ENCODE measurements at regions not wholly inside any gene's neighbourhood (a gene's known extent, or its start where the extent isn't known, plus 50 kb on each side); places are given as distances from the start of the nearest gene placed in this dataset.
"Not testable (repeated sequence)": the region's sequence is repeated elsewhere in the genome, so short reads cannot be mapped to it uniquely, and the experiment has no call there.

GRCh38 chr2:228426502-228427216 is 245.2 kb upstream of the SPHKAP start:
- H3K4me1 Mint-ChIP-seq (ENCODE audit: low read depth) = no peaks in the 10 kb centered on the region
- no peak overlapping the region for H3K4me3 Mint-ChIP-seq
- intact Hi-C loops (cut with micrococcal nuclease) = no loop called here
- H3K27me3 Mint-ChIP-seq (ENCODE audit: low read depth) = no peaks in the 10 kb centered on the region
- peaks cover 12% of the 10 kb centered on the region for H3K9me3 Mint-ChIP-seq
- DNase-seq = no peak
- CTCF ChIA-PET = no interaction called here
- H3K36me3 Mint-ChIP-seq (ENCODE audit: low read depth) = no peaks in the 10 kb centered on the region
- no peak overlapping the region for H3K27ac Mint-ChIP-seq

- H3K27ac Mint-ChIP-seq; CTCF ChIA-PET; H3K27me3 Mint-ChIP-seq (ENCODE audit: low read depth); H3K4me3 Mint-ChIP-seq; H3K9me3 Mint-ChIP-seq; intact Hi-C loops (cut with micrococcal nuclease); H3K4me1 Mint-ChIP-seq (ENCODE audit: low read depth); H3K36me3 Mint-ChIP-seq (ENCODE audit: low read depth); DNase-seq: not testable (repeated sequence)
Measured at GRCh38 chr2:228425411-228426060, 244.0 kb upstream of the SPHKAP start.

- Mint-ChIP-seq H3K4me3 (no peak overlapping the region), H3K4me1 (ENCODE audit: low read depth) (no peaks in the 10 kb centered on the region), H3K27me3 (ENCODE audit: low read depth) (no peaks in the 10 kb centered on the region), H3K36me3 (ENCODE audit: low read depth) (no peaks in the 10 kb centered on the region), H3K27ac (no peak overlapping the region), H3K9me3 (peaks cover 7% of the 10 kb centered on the region)
- CTCF ChIA-PET = no interaction called here
- no peak for DNase-seq
- intact Hi-C loops (cut with micrococcal nuclease) = no loop called here
Measured at GRCh38 chr2:228417956-228418355, 236.5 kb upstream of the SPHKAP start.

- intact Hi-C loops (cut with micrococcal nuclease) = no loop called here
- H3K4me3 Mint-ChIP-seq = no peak overlapping the region
- no peaks in the 10 kb centered on the region for H3K36me3 Mint-ChIP-seq (ENCODE audit: low read depth)
- H3K27ac Mint-ChIP-seq = no peak overlapping the region
- peaks cover 7% of the 10 kb centered on the region for H3K9me3 Mint-ChIP-seq
- H3K27me3 Mint-ChIP-seq (ENCODE audit: low read depth) = no peaks in the 10 kb centered on the region
- CTCF ChIA-PET = no interaction called here
- DNase-seq = no peak
- no peaks in the 10 kb centered on the region for H3K4me1 Mint-ChIP-seq (ENCODE audit: low read depth)
Measured at GRCh38 chr2:228417526-228417925, 236.0 kb upstream of the SPHKAP start.

GRCh38 chr2:228410061-228410460 is 228.6 kb upstream of the SPHKAP start:
- Mint-ChIP-seq H3K36me3 (ENCODE audit: low read depth) (no peaks in the 10 kb centered on the region), H3K27ac (no peak overlapping the region), H3K9me3 (peaks cover 8% of the 10 kb centered on the region), H3K4me1 (ENCODE audit: low read depth) (no peaks in the 10 kb centered on the region), H3K4me3 (no peak overlapping the region), H3K27me3 (ENCODE audit: low read depth) (no peaks in the 10 kb centered on the region)
- intact Hi-C loops (cut with micrococcal nuclease) = no loop called here
- CTCF ChIA-PET = no interaction called here
- DNase-seq = no peak

- H3K36me3 Mint-ChIP-seq (ENCODE audit: low read depth) = no peaks in the 10 kb centered on the region
- H3K4me3 Mint-ChIP-seq = no peak overlapping the region
- no peaks in the 10 kb centered on the region for H3K27me3 Mint-ChIP-seq (ENCODE audit: low read depth)
- no peaks in the 10 kb centered on the region for H3K4me1 Mint-ChIP-seq (ENCODE audit: low read depth)
- DNase-seq = no peak
- H3K9me3 Mint-ChIP-seq = peaks cover 8% of the 10 kb centered on the region
- CTCF ChIA-PET = no interaction called here
- intact Hi-C loops (cut with micrococcal nuclease) = no loop called here
- no peak overlapping the region for H3K27ac Mint-ChIP-seq
Measured at GRCh38 chr2:228409493-228409892, 228.0 kb upstream of the SPHKAP start.

- intact Hi-C loops (cut with micrococcal nuclease) = no loop called here
- Mint-ChIP-seq H3K9me3 (peaks cover 8% of the 10 kb centered on the region), H3K4me3 (no peak overlapping the region), H3K27me3 (ENCODE audit: low read depth) (no peaks in the 10 kb centered on the region), H3K27ac (no peak overlapping the region), H3K4me1 (ENCODE audit: low read depth) (no peaks in the 10 kb centered on the region), H3K36me3 (ENCODE audit: low read depth) (no peaks in the 10 kb centered on the region)
- no peak for DNase-seq
- CTCF ChIA-PET = no interaction called here
Measured at GRCh38 chr2:228408529-228409227, 227.2 kb upstream of the SPHKAP start.

- peaks cover 8% of the 10 kb centered on the region for H3K9me3 Mint-ChIP-seq
- no peak overlapping the region for H3K27ac Mint-ChIP-seq
- no peaks in the 10 kb centered on the region for H3K36me3 Mint-ChIP-seq (ENCODE audit: low read depth)
- DNase-seq = no peak
- H3K4me3 Mint-ChIP-seq = no peak overlapping the region
- CTCF ChIA-PET = no interaction called here
- intact Hi-C loops (cut with micrococcal nuclease) = no loop called here
- H3K27me3 Mint-ChIP-seq (ENCODE audit: low read depth) = no peaks in the 10 kb centered on the region
- H3K4me1 Mint-ChIP-seq (ENCODE audit: low read depth) = no peaks in the 10 kb centered on the region
Measured at GRCh38 chr2:228407821-228408220, 226.3 kb upstream of the SPHKAP start.

GRCh38 chr2:228401065-228401912 is 219.8 kb upstream of the SPHKAP start:
- Mint-ChIP-seq H3K4me1 (ENCODE audit: low read depth) (no peaks in the 10 kb centered on the region), H3K27ac (no peak overlapping the region), H3K36me3 (ENCODE audit: low read depth) (no peaks in the 10 kb centered on the region), H3K4me3 (no peak overlapping the region), H3K9me3 (peaks cover 11% of the 10 kb centered on the region), H3K27me3 (ENCODE audit: low read depth) (no peaks in the 10 kb centered on the region)
- intact Hi-C loops (cut with micrococcal nuclease) = no loop called here
- no peak for DNase-seq
- CTCF ChIA-PET = no interaction called here

- Mint-ChIP-seq H3K36me3 (ENCODE audit: low read depth) (no peaks in the 10 kb centered on the region), H3K27ac (no peak overlapping the region), H3K4me1 (ENCODE audit: low read depth) (no peaks in the 10 kb centered on the region), H3K9me3 (peaks cover 3% of the 10 kb centered on the region), H3K4me3 (no peak overlapping the region), H3K27me3 (ENCODE audit: low read depth) (no peaks in the 10 kb centered on the region)
- CTCF ChIA-PET = no interaction called here
- intact Hi-C loops (cut with micrococcal nuclease) = no loop called here
- DNase-seq = no peak
Measured at GRCh38 chr2:228387776-228388175, 206.3 kb upstream of the SPHKAP start.

GRCh38 chr2:228378696-228379425 is 197.4 kb upstream of the SPHKAP start:
- no peak for DNase-seq
- H3K27ac Mint-ChIP-seq = no peak overlapping the region
- H3K4me3 Mint-ChIP-seq = no peak overlapping the region
- no peaks in the 10 kb centered on the region for H3K4me1 Mint-ChIP-seq (ENCODE audit: low read depth)
- no peaks in the 10 kb centered on the region for H3K36me3 Mint-ChIP-seq (ENCODE audit: low read depth)
- intact Hi-C loops (cut with micrococcal nuclease) = no loop called here
- H3K9me3 Mint-ChIP-seq = peaks cover 2% of the 10 kb centered on the region
- CTCF ChIA-PET = no interaction called here
- H3K27me3 Mint-ChIP-seq (ENCODE audit: low read depth) = no peaks in the 10 kb centered on the region

- Mint-ChIP-seq H3K9me3 (peaks cover 2% of the 10 kb centered on the region), H3K27ac (no peak overlapping the region), H3K4me1 (ENCODE audit: low read depth) (no peaks in the 10 kb centered on the region), H3K4me3 (no peak overlapping the region), H3K36me3 (ENCODE audit: low read depth) (no peaks in the 10 kb centered on the region), H3K27me3 (ENCODE audit: low read depth) (no peaks in the 10 kb centered on the region)
- intact Hi-C loops (cut with micrococcal nuclease) = no loop called here
- no peak for DNase-seq
- CTCF ChIA-PET = no interaction called here
Measured at GRCh38 chr2:228378233-228378632, 196.7 kb upstream of the SPHKAP start.
